HL-60 (cell line): ENCODE measurements at regions not wholly inside any gene's neighbourhood (a gene's known extent, or its start where the extent isn't known, plus 50 kb on each side); places are given as distances from the start of the nearest gene placed in this dataset.

ENCODE experiments used
- DNase-seq, 2 experiments: peaks; one replicate each; pipeline ENCODE4 v3.0.0-alpha.2; 2010 to 2020; ENCODE audit warnings: low read depth in 1 of 2, low spot score in 1 of 2
- H3K27ac ChIP-seq: fragments of 250-450 bp; sonication (Bioruptor Pico); replicated peaks from 2 replicates; pipeline ENCODE4 v1.5.1; 2020; ENCODE audit warnings: mild to moderate bottlenecking, moderate library complexity
- H3K27me3 ChIP-seq: fragments of 250-450 bp; sonication (Bioruptor Pico); 2 replicates; pipeline ENCODE4 v1.5.1; 2021; ENCODE audit warnings: mild to moderate bottlenecking, moderate library complexity; ENCODE audit not compliant: insufficient read depth, poor library complexity, severe bottlenecking
- H3K4me3 ChIP-seq: replicated peaks from 2 replicates; pipeline ENCODE4 v1.5.1; 2011; ENCODE audit warnings: mild to moderate bottlenecking, control low read depth, low read length; ENCODE audit not compliant: insufficient read depth
- CTCF ChIP-seq: IDR thresholded peaks from one replicate; pipeline ENCODE4 v1.5.1; 2011; ENCODE audit warnings: low read length, control low read depth, inconsistent platforms; ENCODE audit not compliant: insufficient read depth
- GABPA ChIP-seq: IDR thresholded peaks from 2 replicates; pipeline ENCODE4 v1.6.1; 2012; ENCODE audit warnings: low read depth
- POLR2AphosphoS5 ChIP-seq: IDR thresholded peaks from 2 replicates; pipeline ENCODE4 v1.6.1; 2012; ENCODE audit warnings: low read depth
- SPI1 ChIP-seq: IDR thresholded peaks from 2 replicates; pipeline ENCODE4 v1.6.1; 2012; ENCODE audit warnings: low read depth, mild to moderate bottlenecking, borderline replicate concordance
- TF ChIP-seq, protein P1 (sequence below): IDR thresholded peaks from 2 replicates; pipeline ENCODE4 v1.6.1; 2012; ENCODE audit warnings: low read depth; ENCODE audit not compliant: insufficient replicate concordance

DNA sequence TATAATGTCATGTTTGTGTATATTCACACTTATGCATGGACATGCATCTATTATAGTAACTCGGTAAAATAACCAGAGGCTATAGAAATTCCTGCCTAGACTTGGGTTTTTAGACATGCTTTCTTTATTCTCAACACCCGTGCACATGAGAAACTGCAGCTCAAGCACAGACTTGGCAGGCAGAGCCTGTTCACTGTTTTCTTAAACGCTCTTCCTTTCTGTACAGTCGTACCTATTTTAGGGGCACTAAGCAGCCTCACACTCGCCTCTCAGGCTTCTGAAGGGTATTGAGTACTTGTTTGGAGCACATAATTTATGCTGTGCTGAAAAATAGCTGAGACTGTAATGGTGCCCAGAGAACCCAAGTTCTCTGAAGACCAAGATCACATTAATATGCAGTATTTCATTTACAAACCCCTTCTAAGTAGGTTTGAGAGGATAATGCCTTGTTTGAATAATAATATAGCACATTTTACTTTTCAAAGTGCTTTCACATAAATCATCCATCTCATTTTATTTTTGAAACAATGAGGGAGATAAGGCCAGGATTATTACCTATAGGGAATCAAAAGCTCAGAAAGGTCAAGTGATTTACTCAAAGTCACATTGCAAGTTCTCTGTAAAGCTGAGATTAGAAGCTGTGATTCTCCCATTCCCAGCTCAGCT, 429.9 kb downstream of the SPRY2 start:
- DNase-seq: no peak
- H3K4me3 ChIP-seq: no peak overlapping the region

DNA sequence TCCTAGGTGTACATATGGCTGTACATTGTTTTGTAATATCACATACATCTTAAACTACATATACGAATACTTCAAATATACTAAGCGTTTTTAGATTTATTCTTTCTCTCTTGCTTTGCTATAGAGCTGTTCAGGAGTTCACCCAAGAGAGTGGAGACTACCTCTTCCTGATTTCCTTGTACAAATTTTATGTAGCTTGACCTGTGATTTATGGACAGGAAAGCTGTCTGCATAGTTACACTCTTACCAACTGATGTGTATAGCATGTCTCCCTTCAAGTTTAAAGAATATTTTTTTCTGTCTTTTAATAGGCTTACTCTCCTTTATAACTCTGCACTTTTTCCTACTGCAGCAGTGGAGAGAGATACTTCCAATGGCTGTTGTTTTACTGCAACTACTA, 428.7 kb downstream of the NDFIP2 start:
- Histone ChIP-seq H3K4me3 (no peak overlapping the region), H3K27ac (no peak overlapping the region), H3K27me3 (no peaks in the 10 kb centered on the region)
- no peak for DNase-seq
- no peak for TF ChIP-seq POLR2AphosphoS5
- TF ChIP-seq, protein P1, sequence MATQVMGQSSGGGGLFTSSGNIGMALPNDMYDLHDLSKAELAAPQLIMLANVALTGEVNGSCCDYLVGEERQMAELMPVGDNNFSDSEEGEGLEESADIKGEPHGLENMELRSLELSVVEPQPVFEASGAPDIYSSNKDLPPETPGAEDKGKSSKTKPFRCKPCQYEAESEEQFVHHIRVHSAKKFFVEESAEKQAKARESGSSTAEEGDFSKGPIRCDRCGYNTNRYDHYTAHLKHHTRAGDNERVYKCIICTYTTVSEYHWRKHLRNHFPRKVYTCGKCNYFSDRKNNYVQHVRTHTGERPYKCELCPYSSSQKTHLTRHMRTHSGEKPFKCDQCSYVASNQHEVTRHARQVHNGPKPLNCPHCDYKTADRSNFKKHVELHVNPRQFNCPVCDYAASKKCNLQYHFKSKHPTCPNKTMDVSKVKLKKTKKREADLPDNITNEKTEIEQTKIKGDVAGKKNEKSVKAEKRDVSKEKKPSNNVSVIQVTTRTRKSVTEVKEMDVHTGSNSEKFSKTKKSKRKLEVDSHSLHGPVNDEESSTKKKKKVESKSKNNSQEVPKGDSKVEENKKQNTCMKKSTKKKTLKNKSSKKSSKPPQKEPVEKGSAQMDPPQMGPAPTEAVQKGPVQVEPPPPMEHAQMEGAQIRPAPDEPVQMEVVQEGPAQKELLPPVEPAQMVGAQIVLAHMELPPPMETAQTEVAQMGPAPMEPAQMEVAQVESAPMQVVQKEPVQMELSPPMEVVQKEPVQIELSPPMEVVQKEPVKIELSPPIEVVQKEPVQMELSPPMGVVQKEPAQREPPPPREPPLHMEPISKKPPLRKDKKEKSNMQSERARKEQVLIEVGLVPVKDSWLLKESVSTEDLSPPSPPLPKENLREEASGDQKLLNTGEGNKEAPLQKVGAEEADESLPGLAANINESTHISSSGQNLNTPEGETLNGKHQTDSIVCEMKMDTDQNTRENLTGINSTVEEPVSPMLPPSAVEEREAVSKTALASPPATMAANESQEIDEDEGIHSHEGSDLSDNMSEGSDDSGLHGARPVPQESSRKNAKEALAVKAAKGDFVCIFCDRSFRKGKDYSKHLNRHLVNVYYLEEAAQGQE: no peak
- no peak for TF ChIP-seq SPI1
- no peak for TF ChIP-seq CTCF
- no peak for TF ChIP-seq GABPA

More for the DNA sequence above, 429.9 kb downstream of the SPRY2 start:
- TF ChIP-seq SPI1 (no peak), GABPA (no peak)
- TF ChIP-seq, protein P1: no peak
- Histone ChIP-seq H3K27me3 (no peaks in the 10 kb centered on the region), H3K27ac (no peak overlapping the region)

DNA sequence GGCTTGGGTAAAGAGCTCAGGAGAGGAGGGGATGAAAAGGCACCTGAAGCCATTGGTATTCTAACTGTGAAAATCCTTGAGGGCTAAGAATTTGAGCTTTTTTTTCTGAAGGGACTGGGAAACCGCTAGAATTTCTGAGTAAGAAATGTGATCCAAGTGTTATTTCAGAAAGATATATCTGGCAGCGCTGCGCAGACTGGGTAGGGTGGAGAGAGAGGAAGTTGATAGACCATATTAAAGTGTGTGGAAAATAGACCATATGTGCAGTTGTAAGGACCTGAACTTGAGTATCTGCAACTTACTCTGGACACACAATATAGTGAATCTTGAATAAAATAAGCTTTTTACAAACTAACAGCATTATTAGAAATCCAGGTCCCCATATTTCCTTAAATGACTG, 427.4 kb downstream of the NDFIP2 start:
- Histone ChIP-seq H3K27me3 (no peaks in the 10 kb centered on the region), H3K4me3 (no peak overlapping the region), H3K27ac (no peak overlapping the region)
- TF ChIP-seq SPI1: no peak
- TF ChIP-seq, protein P1: no peak
- TF ChIP-seq GABPA: no peak
- no peak for TF ChIP-seq POLR2AphosphoS5
- no peak for TF ChIP-seq CTCF
- DNase-seq: no peak
